ENCODE measurements at regions not wholly inside any gene's neighbourhood (a gene's known extent, or its start where the extent isn't known, plus 50 kb on each side); places are given as distances from the start of the nearest gene placed in this dataset.
"Not testable (repeated sequence)": the region's sequence is repeated elsewhere in the genome, so short reads cannot be mapped to it uniquely, and the experiment has no call there.

DNA sequence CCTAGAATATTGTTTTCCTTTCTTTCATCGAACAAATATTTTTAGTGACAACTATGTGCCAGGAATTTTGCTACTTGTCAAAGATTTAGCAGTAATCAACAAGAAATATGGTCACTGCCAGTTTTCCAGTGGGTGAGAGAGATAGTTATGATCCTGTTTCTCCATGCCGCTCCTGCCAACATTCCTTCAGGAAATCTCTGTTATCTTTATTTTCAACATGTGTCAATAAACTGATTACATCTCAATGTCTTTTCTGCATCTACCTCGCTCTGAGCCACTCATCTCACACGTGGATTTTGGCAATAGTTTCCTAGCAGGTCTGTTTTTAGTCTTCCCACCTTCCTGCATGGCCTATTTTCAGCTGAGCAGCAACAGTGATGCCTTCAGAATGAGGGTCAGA is 650.0 kb upstream of the STXBP6 start:
- DNase-seq (ENCODE audit: low read depth): peak; percentile 67
- no peak overlapping the region for H3K4me3 ChIP-seq (ENCODE audit: low read depth, low read length)
- TF ChIP-seq CTCF (IDR thresholded peaks at IDR 0.05; ENCODE audit: control insufficient read depth, extremely low read depth, insufficient read depth): no peak

DNA sequence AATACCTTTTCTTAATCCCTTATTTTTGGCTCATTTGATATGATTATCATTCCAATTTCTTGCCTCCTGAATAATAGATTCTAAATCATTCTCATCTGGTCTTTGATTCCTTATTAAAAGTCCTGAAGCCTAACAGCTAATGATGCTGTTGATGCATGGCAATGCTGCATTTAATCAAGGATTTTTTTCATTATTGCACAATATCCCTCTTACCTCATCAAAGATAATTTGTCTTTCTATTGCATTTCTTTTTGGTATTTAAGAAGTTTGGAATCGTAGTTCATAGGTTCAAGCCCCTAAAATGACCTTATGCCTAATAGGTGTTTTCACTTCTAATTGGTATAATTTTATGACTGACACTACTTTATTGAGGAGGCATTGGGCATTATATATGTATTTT is 648.2 kb upstream of the STXBP6 start:
- no peak for DNase-seq (ENCODE audit: low read depth)
- no peak overlapping the region for H3K4me3 ChIP-seq (ENCODE audit: low read depth, low read length)
- no peak for TF ChIP-seq CTCF (IDR thresholded peaks at IDR 0.05; ENCODE audit: control insufficient read depth, extremely low read depth, insufficient read depth)

GRCh38 chr14:25696176-25696575 is 646.2 kb upstream of the STXBP6 start:
- no peak overlapping the region for H3K4me3 ChIP-seq (ENCODE audit: low read depth, low read length)
- peak; percentile 45 for DNase-seq (ENCODE audit: low read depth)
- no peak for TF ChIP-seq CTCF (IDR thresholded peaks at IDR 0.05; ENCODE audit: control insufficient read depth, extremely low read depth, insufficient read depth)

DNA sequence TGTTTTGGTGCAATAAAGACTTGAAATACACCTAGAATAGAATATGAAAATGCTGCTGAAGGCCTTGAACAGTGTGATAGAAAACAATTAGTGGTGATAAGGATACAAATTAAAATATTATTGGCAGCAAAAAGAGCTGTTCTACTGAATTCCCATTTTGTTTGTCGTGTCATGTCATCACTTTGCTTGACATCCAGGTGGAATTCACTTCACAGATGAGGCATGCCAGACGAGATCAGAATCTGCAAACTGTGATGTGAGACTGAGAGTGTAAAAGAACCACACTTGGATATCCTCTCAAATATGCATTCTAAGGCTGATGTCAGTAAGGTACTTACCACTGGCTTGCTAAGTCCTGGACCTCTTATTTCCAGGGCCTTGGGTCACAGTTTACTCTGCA is 635.1 kb upstream of the STXBP6 start:
- H3K4me3 ChIP-seq (ENCODE audit: low read depth, low read length): no peak overlapping the region
- TF ChIP-seq CTCF (IDR thresholded peaks at IDR 0.05; ENCODE audit: control insufficient read depth, extremely low read depth, insufficient read depth): no peak

DNA sequence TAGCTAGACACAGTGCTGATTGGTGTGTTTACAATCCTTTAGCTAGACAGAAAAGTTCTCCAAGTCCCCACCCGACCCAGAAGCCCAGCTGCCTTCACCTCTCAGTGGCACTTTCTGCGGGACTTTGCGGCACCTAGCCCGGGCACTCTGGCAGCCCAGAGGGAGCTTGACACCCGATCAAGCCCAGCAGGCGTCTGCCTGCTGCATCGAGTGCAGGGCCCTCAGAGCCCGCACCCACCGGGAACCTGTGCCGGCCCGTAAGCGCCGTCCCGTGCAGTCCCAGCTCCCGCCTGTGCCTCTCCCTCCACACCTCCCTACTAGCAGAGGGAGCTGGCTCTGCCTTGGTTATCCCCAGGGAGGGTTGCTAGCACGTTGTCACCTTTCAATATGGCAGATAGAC is 631.0 kb upstream of the STXBP6 start:
- H3K4me3 ChIP-seq (ENCODE audit: low read depth, low read length): no peak overlapping the region
- no peak for DNase-seq (ENCODE audit: low read depth)
- TF ChIP-seq CTCF (IDR thresholded peaks at IDR 0.05; ENCODE audit: control insufficient read depth, extremely low read depth, insufficient read depth): no peak

More for the DNA sequence above, 635.1 kb upstream of the STXBP6 start:
- DNase-seq (ENCODE audit: low read depth): no peak

- H3K4me3 ChIP-seq (ENCODE audit: low read depth, low read length); DNase-seq (ENCODE audit: low read depth): not testable (repeated sequence)
These were observed 630.6 kb upstream of the STXBP6 start for GRCh38 chr14:25680511-25680910.

GRCh38 chr14:25677111-25677510 is 627.2 kb upstream of the STXBP6 start:
- no peak for TF ChIP-seq CTCF (IDR thresholded peaks at IDR 0.05; ENCODE audit: control insufficient read depth, extremely low read depth, insufficient read depth)
- H3K4me3 ChIP-seq (ENCODE audit: low read depth, low read length): no peak overlapping the region

DNA sequence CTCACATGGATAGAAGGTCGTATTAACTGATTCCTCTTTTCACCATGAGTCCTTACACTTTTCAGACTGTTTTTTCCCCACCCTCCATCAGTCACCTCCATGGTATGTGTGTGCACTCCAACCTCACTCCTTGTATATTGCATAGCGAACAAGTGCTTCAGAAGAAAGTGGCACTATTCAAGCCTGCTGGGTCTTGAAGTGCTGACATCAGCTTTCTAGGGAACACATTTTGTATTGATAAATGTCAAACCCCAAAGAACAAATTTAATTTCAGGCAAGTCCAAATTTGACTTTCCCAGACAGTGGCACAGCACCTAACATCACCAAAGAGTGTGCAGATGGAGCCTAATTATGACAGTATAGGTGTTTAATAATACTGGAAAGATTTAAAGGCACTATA is 617.4 kb upstream of the STXBP6 start:
- TF ChIP-seq CTCF (IDR thresholded peaks at IDR 0.05; ENCODE audit: control insufficient read depth, extremely low read depth, insufficient read depth): no peak
- H3K4me3 ChIP-seq (ENCODE audit: low read depth, low read length): no peak overlapping the region
- DNase-seq (ENCODE audit: low read depth): no peak

More at GRCh38 chr14:25677111-25677510, 627.2 kb upstream of the STXBP6 start:
- no peak for DNase-seq (ENCODE audit: low read depth)

Measured in LNCaP clone FGC (cell line).